SKM-1 (cell line): ENCODE measurements at regions not wholly inside any gene's neighbourhood (a gene's known extent, or its start where the extent isn't known, plus 50 kb on each side); places are given as distances from the start of the nearest gene placed in this dataset.
A peak's percentile ranks its signal among the peaks of the same experiment; 100 is the strongest.
"Not testable (repeated sequence)": the region's sequence is repeated elsewhere in the genome, so short reads cannot be mapped to it uniquely, and the experiment has no call there.

Experiments
- DNase-seq: peaks from one replicate; lab custom pipeline; 2025; ENCODE audit not compliant: unreplicated experiment; lab: John Stamatoyannopoulos, UW

DNA sequence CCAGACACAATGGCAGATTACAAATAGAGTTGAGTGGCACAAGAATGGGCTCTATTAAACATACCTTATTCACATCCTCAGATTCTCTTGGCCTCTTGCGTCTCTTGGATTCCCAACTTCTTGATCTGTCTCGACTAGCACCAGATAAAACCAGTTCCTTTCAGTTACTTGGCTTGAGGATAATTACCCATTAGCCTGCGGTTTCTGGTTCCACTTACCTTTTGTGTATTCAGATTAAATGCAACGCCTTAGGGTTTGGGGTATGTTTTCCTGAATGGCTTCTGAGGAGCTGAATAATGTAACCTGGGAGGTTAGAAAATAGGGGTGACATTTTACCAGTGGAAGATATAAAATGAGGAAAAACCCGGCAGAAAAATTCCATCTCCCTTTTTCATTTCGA, 154.4 kb upstream of the TSPY2 start:
- DNase-seq: not testable (repeated sequence)

DNA sequence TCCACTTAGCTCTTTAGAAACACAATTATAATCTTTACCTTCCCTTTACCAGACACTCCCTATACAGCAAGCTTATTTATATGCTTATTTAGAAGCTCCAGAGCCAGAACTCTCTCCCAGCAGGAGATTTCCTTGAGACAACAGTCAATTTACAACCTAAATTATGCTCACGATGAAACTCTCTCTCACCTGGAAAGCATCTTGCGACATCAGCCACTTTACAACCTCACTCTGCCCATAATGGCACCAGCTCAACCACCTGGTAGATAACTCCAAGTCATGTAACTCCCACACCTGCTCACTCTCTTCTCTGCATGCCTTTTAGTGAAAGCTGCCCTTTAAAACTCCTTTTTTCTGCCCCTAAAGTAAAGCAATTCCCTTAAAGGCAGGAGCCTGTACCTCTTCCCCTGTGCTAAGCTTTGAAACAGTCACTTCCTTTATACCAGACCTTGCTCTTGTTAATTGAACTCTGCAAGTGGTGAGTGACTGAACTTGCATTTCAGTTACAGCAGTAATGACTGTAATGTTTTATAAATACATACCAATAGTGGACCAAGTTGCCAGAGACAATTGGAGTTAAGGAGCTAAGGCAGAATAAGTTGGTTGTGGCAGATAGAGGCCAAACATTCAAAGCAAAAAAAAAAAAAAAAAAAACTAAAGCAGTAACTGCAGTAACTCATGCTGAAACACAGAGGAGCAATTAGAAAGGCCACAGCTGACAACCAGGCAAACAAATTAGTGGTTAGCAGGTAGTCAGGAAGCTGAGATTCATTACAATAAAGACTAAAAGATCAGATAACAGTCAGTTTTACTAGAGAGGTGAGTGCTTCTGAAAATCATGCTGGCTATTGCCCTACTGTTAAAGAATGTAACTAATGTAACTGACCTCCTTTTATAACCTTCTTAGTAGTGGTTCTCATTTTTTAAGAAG, 115.1 kb upstream of the TSPY2 start:
- DNase-seq: not testable (repeated sequence)

DNA sequence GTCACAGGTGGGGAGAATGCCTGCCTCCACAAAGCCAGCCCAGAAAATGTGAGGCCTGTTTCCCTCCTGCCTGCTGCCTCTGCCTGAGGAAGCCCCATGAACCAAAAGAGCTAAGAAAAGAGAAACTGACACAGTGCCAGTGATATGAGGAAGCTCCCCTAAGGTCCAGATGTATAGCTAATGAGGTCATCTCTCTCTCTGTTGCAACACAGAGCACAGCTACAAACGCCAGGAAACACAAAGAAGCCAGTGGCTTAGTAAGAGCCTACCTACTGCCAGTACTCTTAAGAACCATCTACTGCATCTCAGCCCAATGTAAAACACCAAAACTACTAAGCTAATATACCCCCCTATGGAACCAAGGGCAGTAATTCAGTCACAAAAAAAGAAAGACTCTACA, 109.9 kb upstream of the TSPY2 start:
- DNase-seq: peak; percentile 6
